ENCODE measurements at regions not wholly inside any gene's neighbourhood (a gene's known extent, or its start where the extent isn't known, plus 50 kb on each side); places are given as distances from the start of the nearest gene placed in this dataset.

DNA sequence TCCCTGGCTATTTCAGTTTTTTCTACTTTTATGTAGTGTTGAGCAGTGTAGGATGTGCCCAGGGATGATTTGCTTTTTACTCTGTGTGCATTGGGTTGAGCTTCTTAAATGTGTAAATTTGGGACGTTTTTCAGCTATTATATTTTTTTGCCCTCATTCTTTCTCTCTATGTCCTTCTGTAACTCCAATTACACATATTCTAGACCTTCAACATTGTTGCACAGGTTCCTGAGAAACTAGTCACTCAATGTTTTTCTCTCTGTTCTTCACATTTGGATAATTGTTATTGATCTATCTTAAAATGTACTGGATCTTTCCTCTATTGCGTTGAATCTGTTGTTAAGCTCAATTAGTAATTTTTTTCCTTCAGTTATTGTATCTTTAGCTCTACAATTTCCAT lies 162.7 kb upstream of the TCF21 start:
- Histone ChIP-seq H3K9me3 (no peaks in the 10 kb centered on the region), H3K27me3 (no peaks in the 10 kb centered on the region), H3K4me1 (ENCODE audit: control insufficient read depth in 1 of 2, insufficient read depth in 1 of 2, low read depth in 1 of 2, low read length in 1 of 2) (no peaks in the 10 kb centered on the region), H3K4me3 (ENCODE audit: low read depth in 1 of 2, low read length in 1 of 2) (no peak overlapping the region), H3K27ac (no peak overlapping the region), H3K36me3 (no peaks in the 10 kb centered on the region)
- TF ChIP-seq, protein P1, sequence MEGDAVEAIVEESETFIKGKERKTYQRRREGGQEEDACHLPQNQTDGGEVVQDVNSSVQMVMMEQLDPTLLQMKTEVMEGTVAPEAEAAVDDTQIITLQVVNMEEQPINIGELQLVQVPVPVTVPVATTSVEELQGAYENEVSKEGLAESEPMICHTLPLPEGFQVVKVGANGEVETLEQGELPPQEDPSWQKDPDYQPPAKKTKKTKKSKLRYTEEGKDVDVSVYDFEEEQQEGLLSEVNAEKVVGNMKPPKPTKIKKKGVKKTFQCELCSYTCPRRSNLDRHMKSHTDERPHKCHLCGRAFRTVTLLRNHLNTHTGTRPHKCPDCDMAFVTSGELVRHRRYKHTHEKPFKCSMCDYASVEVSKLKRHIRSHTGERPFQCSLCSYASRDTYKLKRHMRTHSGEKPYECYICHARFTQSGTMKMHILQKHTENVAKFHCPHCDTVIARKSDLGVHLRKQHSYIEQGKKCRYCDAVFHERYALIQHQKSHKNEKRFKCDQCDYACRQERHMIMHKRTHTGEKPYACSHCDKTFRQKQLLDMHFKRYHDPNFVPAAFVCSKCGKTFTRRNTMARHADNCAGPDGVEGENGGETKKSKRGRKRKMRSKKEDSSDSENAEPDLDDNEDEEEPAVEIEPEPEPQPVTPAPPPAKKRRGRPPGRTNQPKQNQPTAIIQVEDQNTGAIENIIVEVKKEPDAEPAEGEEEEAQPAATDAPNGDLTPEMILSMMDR (IDR thresholded peaks at IDR 0.05) = no peak

GRCh38 chr6:133730881-133731280 lies 158.0 kb upstream of the TCF21 start:
- Histone ChIP-seq H3K36me3 (no peaks in the 10 kb centered on the region), H3K27me3 (no peaks in the 10 kb centered on the region), H3K4me3 (ENCODE audit: low read depth in 1 of 2, low read length in 1 of 2) (no peak overlapping the region), H3K9me3 (no peaks in the 10 kb centered on the region), H3K27ac (no peak overlapping the region), H3K4me1 (ENCODE audit: control insufficient read depth in 1 of 2, insufficient read depth in 1 of 2, low read depth in 1 of 2, low read length in 1 of 2) (no peaks in the 10 kb centered on the region)
- TF ChIP-seq, protein P1 (IDR thresholded peaks at IDR 0.05) = no peak

GRCh38 chr6:133740218-133740617 lies 148.7 kb upstream of the TCF21 start:
- Histone ChIP-seq H3K36me3 (no peaks in the 10 kb centered on the region), H3K4me1 (ENCODE audit: control insufficient read depth in 1 of 2, insufficient read depth in 1 of 2, low read depth in 1 of 2, low read length in 1 of 2) (no peaks in the 10 kb centered on the region), H3K27ac (no peak overlapping the region), H3K27me3 (no peaks in the 10 kb centered on the region), H3K4me3 (ENCODE audit: low read depth in 1 of 2, low read length in 1 of 2) (no peak overlapping the region), H3K9me3 (no peaks in the 10 kb centered on the region)
- TF ChIP-seq, protein P1 (IDR thresholded peaks at IDR 0.05) = no peak

DNA sequence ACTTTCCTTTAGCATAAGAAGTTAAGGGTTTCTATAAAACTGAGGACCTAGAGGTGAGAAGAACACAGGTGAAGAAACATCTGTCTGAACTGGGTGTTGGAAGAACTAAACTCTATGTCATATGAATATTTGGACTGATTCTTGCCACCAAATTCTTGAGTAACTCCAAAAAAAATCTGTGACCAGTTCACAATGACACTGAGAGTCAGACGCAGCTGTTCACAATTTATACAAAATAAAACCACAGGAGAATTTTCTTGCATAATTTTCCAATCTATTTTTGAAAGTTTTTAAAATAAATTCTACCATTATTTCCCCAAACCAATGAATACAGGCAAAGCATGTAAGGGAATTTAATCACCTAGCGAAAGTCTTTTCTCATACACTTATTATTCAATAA lies 148.1 kb upstream of the TCF21 start:
- H3K27me3 ChIP-seq = no peaks in the 10 kb centered on the region
- no peaks in the 10 kb centered on the region for H3K36me3 ChIP-seq
- TF ChIP-seq, protein P1 (IDR thresholded peaks at IDR 0.05) = no peak
- no peak overlapping the region for H3K4me3 ChIP-seq (ENCODE audit: low read depth in 1 of 2, low read length in 1 of 2)
- H3K27ac ChIP-seq = no peak overlapping the region
- H3K9me3 ChIP-seq = no peaks in the 10 kb centered on the region
- H3K4me1 ChIP-seq (ENCODE audit: control insufficient read depth in 1 of 2, insufficient read depth in 1 of 2, low read depth in 1 of 2, low read length in 1 of 2) = no peaks in the 10 kb centered on the region

- Histone ChIP-seq H3K9me3 (no peaks in the 10 kb centered on the region), H3K27me3 (no peaks in the 10 kb centered on the region), H3K27ac (no peak overlapping the region), H3K4me1 (ENCODE audit: control insufficient read depth in 1 of 2, insufficient read depth in 1 of 2, low read depth in 1 of 2, low read length in 1 of 2) (no peaks in the 10 kb centered on the region), H3K4me3 (ENCODE audit: low read depth in 1 of 2, low read length in 1 of 2) (no peak overlapping the region), H3K36me3 (no peaks in the 10 kb centered on the region)
- TF ChIP-seq, protein P1 (IDR thresholded peaks at IDR 0.05) = no peak
Observed at GRCh38 chr6:133741375-133741861, 147.5 kb upstream of the TCF21 start.

DNA sequence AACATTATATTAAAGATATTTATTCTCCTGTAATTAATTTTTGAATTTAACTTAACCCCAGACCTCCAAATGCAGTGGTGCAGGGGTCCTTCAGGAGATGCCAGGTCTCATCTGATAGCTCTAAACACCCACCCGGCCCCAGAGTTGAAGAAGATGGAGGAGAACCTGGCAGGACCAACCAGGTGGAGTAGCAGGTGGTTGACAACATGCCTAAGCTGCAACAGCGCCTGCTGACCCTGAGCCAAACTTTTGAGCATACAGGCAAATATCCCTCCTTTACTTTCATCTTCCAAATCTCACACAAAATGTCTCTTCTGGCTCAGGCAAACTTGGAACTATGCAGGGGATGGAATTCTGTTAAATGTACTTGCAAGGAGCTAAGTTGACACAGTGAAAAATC lies 145.3 kb upstream of the TCF21 start:
- no peaks in the 10 kb centered on the region for H3K4me1 ChIP-seq (ENCODE audit: control insufficient read depth in 1 of 2, insufficient read depth in 1 of 2, low read depth in 1 of 2, low read length in 1 of 2)

More for the DNA sequence above, 145.3 kb upstream of the TCF21 start:
- TF ChIP-seq, protein P1 (IDR thresholded peaks at IDR 0.05) = no peak
- no peaks in the 10 kb centered on the region for H3K36me3 ChIP-seq
- H3K4me3 ChIP-seq (ENCODE audit: low read depth in 1 of 2, low read length in 1 of 2) = no peak overlapping the region
- no peak overlapping the region for H3K27ac ChIP-seq
- no peaks in the 10 kb centered on the region for H3K27me3 ChIP-seq
- H3K9me3 ChIP-seq = no peaks in the 10 kb centered on the region
